HepG2 (cell line): ENCODE measurements at regions not wholly inside any gene's neighbourhood (a gene's known extent, or its start where the extent isn't known, plus 50 kb on each side); places are given as distances from the start of the nearest gene placed in this dataset.
A peak's percentile ranks its signal among the peaks of the same experiment; 100 is the strongest.
"Not testable (repeated sequence)": the region's sequence is repeated elsewhere in the genome, so short reads cannot be mapped to it uniquely, and the experiment has no call there.

Experiments
- ATAC-seq: fragments of 200-7000 bp; cut with Tn5 transposase; 3 replicates; pipeline ENCODE4 v1.9.1; 2020; ENCODE audit warnings: mild to moderate bottlenecking, moderate library complexity
- BruUV-seq: library from RNA; stranded (reverse); fragments of 400-500 nt; replicated peaks from 2 replicates; lab custom pipeline; 2021; lab: Mats Ljungman, UMichigan
- CTCF ChIA-PET: fragments of 300-600 bp; formaldehyde crosslinking; extraction: SDS; loops from one replicate; lab custom pipeline; 2021; ENCODE audit warnings: low total read pairs, inconsistent platforms, low intra/inter-chr PET ratio; lab: Yijun Ruan, JAX
- POLR2A ChIA-PET: fragments of 350-600 bp; sonication (Branson Sonifier 250); formaldehyde crosslinking; loops from one replicate; lab custom pipeline; 2020; ENCODE audit warnings: antibody characterized with exemption, inconsistent platforms; lab: Yijun Ruan, JAX
- DNase-seq: peaks from one replicate; pipeline ENCODE4 v3.0.0-alpha.2; 2015; ENCODE audit warnings: low spot score
- FAIRE-seq: peaks from 3 replicates; lab custom pipeline; 2011; peaks lifted over from hg19 to GRCh38; lab: Jason Lieb, UNC
- H2AFZ ChIP-seq: one replicate; pipeline ENCODE4 v1.6.1; 2011; ENCODE audit warnings: low read length, inconsistent platforms
- H3K27ac ChIP-seq: fragments of 300-600 bp; 3 replicates; pipeline ENCODE4 v1.8.0; 2011; ENCODE audit warnings: mixed run types, mild to moderate bottlenecking, mixed read lengths, low read length, inconsistent platforms; ENCODE audit not compliant: insufficient read depth; ENCODE audit errors: extremely low read length
- H3K27me3 ChIP-seq, 2 experiments: fragments of 200-600 bp in 1 of 2; 2 replicates in 1 of 2; 3 replicates in 1 of 2; pipeline versions ENCODE4 v1.6.0 to v1.8.0; 2011; ENCODE audit warnings: low read length in 2 of 2, mild to moderate bottlenecking in 2 of 2, moderate library complexity in 2 of 2, inconsistent platforms in 1 of 2; ENCODE audit not compliant: insufficient read depth in 2 of 2, control insufficient read depth in 1 of 2
- H3K36me3 ChIP-seq, 2 experiments: fragments of 200-600 bp in 1 of 2; replicated peaks in 1 of 2; 2 replicates in 1 of 2; 3 replicates in 1 of 2; pipeline versions ENCODE4 v1.5.1 to v1.8.0; 2011; ENCODE audit warnings: low read length in 2 of 2, inconsistent platforms in 1 of 2; ENCODE audit not compliant: insufficient read depth in 2 of 2, control insufficient read depth in 1 of 2
- H3K4me1 ChIP-seq: 2 replicates; pipeline ENCODE4 v1.5.1; 2012; ENCODE audit warnings: low read length, inconsistent platforms; ENCODE audit not compliant: insufficient read depth
- H3K4me2 ChIP-seq: 2 replicates; pipeline ENCODE4 v1.6.0; 2011; ENCODE audit warnings: low read depth, low read length, inconsistent platforms
- H3K4me3 ChIP-seq, 3 experiments: fragments of 200-600 bp in 1 of 3; sonication (generic), shearing (Covaris generic) in 1 of 3; replicated peaks in 1 of 3; 2 replicates each; pipeline ENCODE4 v1.5.1; 2011 to 2016; ENCODE audit warnings: low read length in 3 of 3, inconsistent platforms in 2 of 3, low read depth in 2 of 3, mild to moderate bottlenecking in 2 of 3, control low read depth in 1 of 3, mixed read lengths in 1 of 3; ENCODE audit not compliant: insufficient read depth in 1 of 3
- H3K79me2 ChIP-seq: one replicate; pipeline ENCODE4 v1.6.1; 2011; ENCODE audit warnings: low read length, inconsistent platforms; ENCODE audit not compliant: insufficient read depth
- H3K9ac ChIP-seq: 2 replicates; pipeline ENCODE4 v1.6.0; 2011; ENCODE audit warnings: mild to moderate bottlenecking, low read depth, low read length, inconsistent platforms; ENCODE audit not compliant: insufficient read depth
- H3K9me3 ChIP-seq: 2 replicates; pipeline ENCODE4 v1.5.1; 2012; ENCODE audit warnings: mild to moderate bottlenecking, low read length
- H4K20me1 ChIP-seq: 2 replicates; pipeline ENCODE4 v1.6.0; 2011; ENCODE audit warnings: inconsistent platforms, mild to moderate bottlenecking, low read length, moderate library complexity; ENCODE audit not compliant: insufficient read depth
- HNRNPH1 ChIP-seq: fragments of 200-400 bp; formaldehyde crosslinking; optimal IDR thresholded peaks from 2 replicates; pipeline ENCODE3; 2017; ENCODE audit warnings: mild to moderate bottlenecking, low read depth, low read length
- KDM3A ChIP-seq: IDR thresholded peaks from 2 replicates; pipeline ENCODE4 v1.6.1; 2018; ENCODE audit warnings: low read depth, missing compliant biosample characterization
- POGK ChIP-seq: sonication (generic); formaldehyde crosslinking; conservative IDR thresholded peaks from 2 replicates; pipeline ENCODE4 v1.8.0; 2022; ENCODE audit warnings: mild to moderate bottlenecking, moderate library complexity, missing genetic modification reagents
- RFXANK ChIP-seq: IDR thresholded peaks from 2 replicates; pipeline ENCODE4 v1.6.1; 2016
- ZFAT ChIP-seq: sonication (generic); formaldehyde crosslinking; conservative IDR thresholded peaks from 2 replicates; pipeline ENCODE4 v1.8.1; 2023; ENCODE audit warnings: missing genetic modification reagents, inconsistent platforms
- ZNF431 ChIP-seq: sonication (generic); formaldehyde crosslinking; IDR thresholded peaks from 2 replicates; pipeline ENCODE4 v1.9.0; 2022; ENCODE audit warnings: missing genetic modification reagents, low read depth, mild to moderate bottlenecking, borderline replicate concordance
- WGBS: methylation state at CpG from one replicate; pipeline ENCODE4 v1.1.6; 2017; ENCODE audit warnings: low lambda C conversion rate; 5-methylcytosine and 5-hydroxymethylcytosine counted together
- in situ Hi-C: cut with HindIII; loops from 2 replicates; pipeline ENCODE4 v1.10.0; 2017; ENCODE audit warnings: low pct_unique_long_range_greater_than_20kb; ENCODE audit not compliant: extremely low pct_ligation_motif_present
- intact Hi-C: fragments of 100-400 bp; cut with micrococcal nuclease; formaldehyde crosslinking; loops from one replicate; pipeline ENCODE4 v1.10.0; 2022; ENCODE audit not compliant: unreplicated experiment

- H3K36me3 ChIP-seq, H4K20me1 ChIP-seq, H3K9ac ChIP-seq, intact Hi-C loops, H3K27me3 ChIP-seq, BruUV-seq, POLR2A ChIA-PET, ATAC-seq, DNase-seq, FAIRE-seq, H2AFZ ChIP-seq, in situ Hi-C loops, H3K4me2 ChIP-seq: not testable (repeated sequence)
- peaks cover 28% of the 10 kb centered on the region for H3K4me1 ChIP-seq
- peaks cover 21% of the 10 kb centered on the region for H3K9me3 ChIP-seq
- 0 out of 2 replicates have a peak, but pooled peaks have one; percentile 33 for TF ChIP-seq POGK (CRISPR knock-in tag)
- peak; percentile 99 for TF ChIP-seq ZNF431 (CRISPR knock-in tag)
- TF ChIP-seq, all 625 proteins: peak for 2; not testable (repeated sequence) for 623
- H3K4me3 ChIP-seq, H3K27ac ChIP-seq, H3K79me2 ChIP-seq, CTCF ChIA-PET: not testable (repeated sequence)
- WGBS, result 80% methylated on average over 4 of the region's 4 CpGs
These were observed 145.1 kb downstream of the AKR1D1 start for GRCh38 chr7:138221388-138221787.

- BruUV-seq, result no TSS peak
- Histone ChIP-seq H3K4me2 (no peak overlapping the region), H3K79me2 (no peaks in the 10 kb centered on the region), H3K36me3 (no peaks in the 10 kb centered on the region), H4K20me1 (no peaks in the 10 kb centered on the region), H3K27ac (no peak overlapping the region), H3K4me1 (peaks cover 21% of the 10 kb centered on the region), H3K9ac (no peak overlapping the region), H2AFZ (no peak overlapping the region), H3K27me3 (no peaks in the 10 kb centered on the region), H3K9me3 (peaks cover 21% of the 10 kb centered on the region), H3K4me3 (no peak overlapping the region)
- intact Hi-C loops, result no loop called here
- TF ChIP-seq KDM3A (no peak), RFXANK (CRISPR knock-in tag) (no peak), HNRNPH1 (no peak), ZFAT (CRISPR knock-in tag) (no peak)
- ChIA-PET POLR2A (no interaction called here), CTCF (no interaction called here)
- no peak for DNase-seq
- FAIRE-seq, result no peak
- ATAC-seq, result no peak
- in situ Hi-C loops, result no loop called here
- WGBS, result 97% methylated on average over 2 of the region's 2 CpGs
These were observed 147.2 kb downstream of the AKR1D1 start for GRCh38 chr7:138223402-138223879.
